ENCODE measurements at regions not wholly inside any gene's neighbourhood (a gene's known extent, or its start where the extent isn't known, plus 50 kb on each side); places are given as distances from the start of the nearest gene placed in this dataset.

GRCh38 chr6:81806793-81807565, 54.5 kb upstream of the TENT5A start:
- TF ChIP-seq HDGF (IDR thresholded peaks at IDR 0.05; ENCODE audit: borderline replicate concordance) = no peak
- TF ChIP-seq BHLHE40 (IDR thresholded peaks at IDR 0.05; ENCODE audit: borderline replicate concordance) = no peak
- TF ChIP-seq TARDBP (IDR thresholded peaks at IDR 0.05) = no peak
- no peak for TF ChIP-seq FOXK2 (IDR thresholded peaks at IDR 0.05)
- no peak for TF ChIP-seq FOXA1 (IDR thresholded peaks at IDR 0.05)
- TF ChIP-seq LEF1 (IDR thresholded peaks at IDR 0.05; ENCODE audit: borderline replicate concordance) = no peak
- TF ChIP-seq SP1 (IDR thresholded peaks at IDR 0.05) = no peak
